ENCODE measurements at regions not wholly inside any gene's neighbourhood (a gene's known extent, or its start where the extent isn't known, plus 50 kb on each side); places are given as distances from the start of the nearest gene placed in this dataset.
"Not testable (repeated sequence)": the region's sequence is repeated elsewhere in the genome, so short reads cannot be mapped to it uniquely, and the experiment has no call there.

GRCh38 chr5:148880197-148880596, 53.8 kb downstream of the ADRB2 start:
- no peak for DNase-seq (ENCODE audit: low spot score)

GRCh38 chr5:148880696-148881095, 54.3 kb downstream of the ADRB2 start:
- no peak for DNase-seq (ENCODE audit: low spot score)

DNA sequence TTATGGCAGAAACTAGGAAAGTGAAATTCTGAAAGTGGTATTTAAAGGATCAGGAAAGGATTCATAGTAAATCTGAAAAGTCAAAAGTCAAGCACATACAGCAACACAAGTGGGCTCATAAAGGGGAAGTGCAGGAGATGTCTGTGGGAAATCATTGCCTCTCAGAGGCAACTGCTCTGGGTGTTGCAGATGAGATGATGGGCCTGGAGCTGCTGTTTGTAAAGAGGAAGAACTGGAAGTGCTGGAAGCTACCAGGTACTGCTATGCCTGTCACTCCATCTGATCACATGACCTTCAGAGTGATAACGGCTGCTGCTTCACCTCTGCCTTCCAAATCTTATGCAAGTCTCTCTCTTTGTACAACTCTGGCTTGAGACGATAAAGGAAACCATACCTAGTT, 55.9 kb downstream of the ADRB2 start:
- DNase-seq (ENCODE audit: low spot score): no peak

- DNase-seq (ENCODE audit: low spot score): no peak
Observed at GRCh38 chr5:148884339-148885020, 58.1 kb downstream of the ADRB2 start.

- no peak for DNase-seq (ENCODE audit: low spot score)
Observed at GRCh38 chr5:148887123-148887881, 60.9 kb downstream of the ADRB2 start.

- not testable (repeated sequence) for DNase-seq (ENCODE audit: low spot score)
Observed at GRCh38 chr5:148889936-148890335, 63.5 kb downstream of the ADRB2 start.

GRCh38 chr5:148895441-148895840, 69.0 kb downstream of the ADRB2 start:
- DNase-seq (ENCODE audit: low spot score): not testable (repeated sequence)

GRCh38 chr5:148897842-148898241, 71.4 kb downstream of the ADRB2 start:
- no peak for DNase-seq (ENCODE audit: low spot score)

DNA sequence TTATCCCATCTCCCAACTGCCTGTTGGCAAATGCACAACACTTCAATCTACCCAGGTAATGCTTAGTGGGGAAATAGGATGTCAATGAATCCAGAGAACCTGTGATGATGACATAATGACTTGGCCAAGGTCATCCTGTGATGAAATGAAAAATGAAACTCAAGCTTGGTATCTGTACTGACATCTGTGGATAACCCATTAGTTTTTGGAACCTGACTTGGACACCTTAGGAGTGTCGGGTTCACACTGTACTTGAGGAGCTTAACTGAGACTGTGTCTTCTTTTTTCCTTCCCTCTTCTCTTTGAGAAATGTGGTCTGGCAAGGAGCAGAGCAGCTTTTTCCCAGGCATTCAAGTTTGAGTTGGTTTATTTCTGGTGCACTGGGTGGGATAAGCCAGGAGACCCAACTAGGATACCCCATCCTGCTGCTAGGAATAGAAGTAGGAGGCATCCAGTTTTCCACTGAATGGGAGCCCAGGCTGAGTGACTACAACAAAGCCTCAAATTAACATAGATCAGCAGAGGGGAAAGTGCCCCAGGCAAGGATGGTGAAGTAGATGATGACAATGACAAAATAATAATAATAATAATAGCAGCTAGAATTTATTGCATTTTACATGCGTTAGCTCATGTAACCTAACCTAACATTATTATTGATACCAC, 72.1 kb downstream of the ADRB2 start:
- DNase-seq (ENCODE audit: low spot score): no peak

DNA sequence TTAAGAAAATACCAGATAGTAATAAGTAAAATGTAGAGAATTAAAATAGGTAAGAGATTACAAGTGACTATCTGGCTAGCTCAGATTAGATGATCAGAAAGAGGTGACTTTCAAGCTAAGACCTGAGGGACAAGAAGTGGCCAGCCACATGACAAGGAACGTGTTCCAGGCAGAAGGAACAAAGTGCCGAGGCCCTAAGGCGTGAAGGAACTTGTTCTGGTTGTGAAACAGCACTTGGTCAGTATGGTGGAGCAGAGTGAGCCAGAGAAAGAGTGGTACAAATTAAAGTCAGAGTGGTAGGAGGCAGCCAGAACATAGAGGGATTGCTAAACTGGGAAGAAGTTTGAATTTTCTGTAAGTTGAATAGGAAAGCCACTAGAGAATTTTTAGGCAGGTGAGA, 73.6 kb downstream of the ADRB2 start:
- DNase-seq (ENCODE audit: low spot score): no peak

- DNase-seq (ENCODE audit: low spot score): no peak
Observed at GRCh38 chr5:148902478-148902877, 76.1 kb downstream of the ADRB2 start.

DNA sequence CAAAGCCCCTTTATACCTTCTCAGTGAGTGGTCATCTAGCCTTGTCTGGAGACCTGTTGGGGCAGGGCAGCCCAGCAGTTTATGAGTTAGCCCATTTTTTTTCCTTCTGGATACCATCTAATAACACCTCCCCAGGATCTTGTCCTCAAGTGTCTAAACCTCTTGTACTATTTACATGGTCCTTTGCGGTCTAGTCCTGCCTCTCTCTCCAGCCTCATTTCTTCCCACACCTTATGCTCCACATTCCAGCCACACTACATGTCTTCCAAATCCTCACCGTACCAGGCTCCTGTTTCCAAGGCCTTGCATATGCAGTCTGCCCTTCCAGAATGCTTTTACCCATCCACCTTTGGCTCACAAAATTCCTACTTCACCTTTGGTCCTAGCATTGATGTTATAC, 77.2 kb downstream of the ADRB2 start:
- DNase-seq (ENCODE audit: low spot score): no peak

- DNase-seq (ENCODE audit: low spot score): no peak
Observed at GRCh38 chr5:148904440-148904839, 78.0 kb downstream of the ADRB2 start.

DNA sequence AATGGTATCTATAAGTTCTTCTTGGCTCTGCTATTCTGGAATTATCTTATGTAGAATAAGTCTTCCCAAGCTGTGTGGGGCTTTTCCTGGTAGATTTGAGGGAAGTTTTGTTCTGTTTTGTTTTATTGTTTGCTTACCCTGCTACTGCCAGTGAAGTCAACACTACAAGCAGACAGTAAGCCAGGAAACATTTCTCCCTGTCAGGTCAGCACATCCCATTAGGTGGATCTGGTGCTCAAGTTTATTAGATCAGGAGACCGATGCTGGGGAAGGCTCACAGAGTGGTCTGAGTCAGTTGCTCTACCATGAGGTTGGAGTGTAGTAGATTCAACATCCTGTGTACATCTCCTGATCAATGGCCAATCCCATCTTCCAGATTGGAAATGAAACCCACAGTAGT, 79.1 kb downstream of the ADRB2 start:
- no peak for DNase-seq (ENCODE audit: low spot score)

- no peak for DNase-seq (ENCODE audit: low spot score)
Observed at GRCh38 chr5:148906968-148907367, 80.6 kb downstream of the ADRB2 start.

DNA sequence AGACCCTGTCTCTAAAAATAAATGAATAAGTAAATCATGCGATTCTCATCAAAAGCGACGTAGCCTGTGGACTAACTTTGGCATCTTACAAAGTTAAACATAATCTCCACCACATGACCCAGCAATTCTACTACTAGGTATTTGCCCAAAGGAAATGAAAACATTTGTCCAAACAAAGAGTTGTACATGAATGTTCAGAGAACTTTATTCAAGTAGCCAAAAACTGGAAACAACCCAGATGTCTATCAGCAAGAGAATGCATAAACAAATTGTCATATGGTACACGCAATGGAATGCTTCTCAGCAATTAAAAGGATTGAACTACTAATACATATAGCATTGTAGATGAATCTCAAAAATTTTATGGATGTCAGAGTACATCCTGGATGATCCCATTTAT, 82.6 kb downstream of the ADRB2 start:
- DNase-seq (ENCODE audit: low spot score): no peak

- DNase-seq (ENCODE audit: low spot score): no peak
Observed at GRCh38 chr5:148909766-148910165, 83.4 kb downstream of the ADRB2 start.

- DNase-seq (ENCODE audit: low spot score): no peak
Observed at GRCh38 chr5:148910216-148910615, 83.8 kb downstream of the ADRB2 start.

DNA sequence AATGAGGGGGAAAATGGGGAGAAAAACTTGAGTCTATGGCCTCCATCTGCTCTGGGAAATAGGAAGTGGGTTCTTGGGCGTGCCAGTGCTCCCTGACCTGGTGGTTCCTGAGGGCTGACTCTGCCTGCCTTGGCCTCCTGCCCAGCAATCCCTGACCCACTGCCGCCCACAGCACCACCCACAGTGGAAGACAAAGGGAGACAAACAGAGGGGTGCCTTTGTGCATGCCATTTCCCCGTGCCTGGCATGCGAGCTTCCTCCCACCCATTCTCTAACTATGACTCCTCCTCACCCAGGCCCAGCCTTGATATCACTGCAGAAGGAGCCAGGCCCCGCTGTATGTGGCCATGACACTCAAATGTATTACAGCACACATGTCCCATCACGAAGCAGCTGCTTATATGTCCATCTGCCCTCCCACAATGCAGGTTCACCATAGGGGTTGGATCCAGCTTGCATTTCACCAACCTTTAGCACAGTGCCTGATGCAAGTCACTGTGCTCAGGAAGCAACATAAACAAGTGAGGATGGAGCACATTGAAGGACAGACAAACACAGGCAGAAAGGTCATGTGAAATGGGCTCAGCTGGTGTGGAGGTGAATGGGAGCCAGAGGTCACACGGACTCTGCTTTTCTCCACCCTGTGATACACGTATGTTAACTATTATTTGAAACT, 84.4 kb downstream of the ADRB2 start:
- peak; percentile 18 for DNase-seq (ENCODE audit: low spot score)

- no peak for DNase-seq (ENCODE audit: low spot score)
Observed at GRCh38 chr5:148911386-148911785, 85.0 kb downstream of the ADRB2 start.

DNA sequence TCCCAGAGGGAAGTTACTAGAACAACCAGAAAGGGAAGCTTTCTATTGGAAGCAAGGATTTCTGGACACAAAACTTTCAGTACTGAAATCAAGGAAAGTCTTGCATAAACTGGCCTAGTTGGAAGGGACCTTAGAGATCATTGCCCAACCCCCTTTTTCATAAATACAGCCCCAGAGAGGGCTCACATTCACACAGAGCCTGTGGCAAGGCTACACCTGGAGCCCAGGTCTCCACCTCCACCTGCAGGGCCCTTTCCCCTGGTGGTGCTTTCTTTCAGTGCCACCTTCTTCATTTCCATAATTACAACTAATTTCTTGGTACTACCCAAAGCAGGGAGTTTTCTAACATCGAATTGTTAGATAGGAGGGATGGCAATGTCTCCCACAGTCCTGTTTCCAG, 85.7 kb downstream of the ADRB2 start:
- DNase-seq (ENCODE audit: low spot score): no peak

DNA sequence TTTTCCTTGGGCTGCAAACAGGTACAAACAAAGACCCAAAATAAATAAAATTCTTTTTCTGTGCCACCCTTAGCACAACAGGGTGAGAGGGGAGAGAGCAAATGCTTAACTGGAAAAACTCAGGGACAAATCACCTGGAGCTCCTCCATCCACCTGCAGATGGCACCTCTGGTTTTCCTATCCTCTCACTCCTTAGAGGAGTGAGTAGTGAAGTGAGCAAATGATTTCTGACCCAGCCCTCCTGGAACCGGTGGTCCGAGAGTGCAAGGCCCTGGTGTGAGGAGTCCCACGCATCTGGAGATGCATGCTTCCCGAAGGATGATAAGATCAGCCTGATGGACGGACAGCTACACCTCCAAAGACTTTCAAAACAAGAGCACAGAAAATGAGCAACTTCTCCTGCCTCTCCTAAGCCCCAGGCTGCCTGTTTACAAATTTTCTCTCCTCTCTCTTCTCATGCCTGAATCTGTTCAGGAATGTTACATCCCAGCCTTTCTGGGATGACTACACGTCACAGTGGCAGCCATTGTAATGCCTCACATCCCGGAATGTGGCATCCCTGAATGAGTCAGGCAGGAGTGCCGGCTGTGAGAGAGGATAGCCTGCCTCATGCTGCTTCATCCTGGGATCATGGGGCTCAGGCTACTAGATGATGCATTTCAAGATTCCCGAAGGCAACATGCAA, 86.4 kb downstream of the ADRB2 start:
- peak; percentile 96 for DNase-seq (ENCODE audit: low spot score)
